ENCODE measurements at regions not wholly inside any gene's neighbourhood (a gene's known extent, or its start where the extent isn't known, plus 50 kb on each side); places are given as distances from the start of the nearest gene placed in this dataset.
"Not testable (repeated sequence)": the region's sequence is repeated elsewhere in the genome, so short reads cannot be mapped to it uniquely, and the experiment has no call there.

GRCh38 chr18:66136039-66136438 is 385.2 kb downstream of the CDH7 start:
- DNase-seq = no peak

DNA sequence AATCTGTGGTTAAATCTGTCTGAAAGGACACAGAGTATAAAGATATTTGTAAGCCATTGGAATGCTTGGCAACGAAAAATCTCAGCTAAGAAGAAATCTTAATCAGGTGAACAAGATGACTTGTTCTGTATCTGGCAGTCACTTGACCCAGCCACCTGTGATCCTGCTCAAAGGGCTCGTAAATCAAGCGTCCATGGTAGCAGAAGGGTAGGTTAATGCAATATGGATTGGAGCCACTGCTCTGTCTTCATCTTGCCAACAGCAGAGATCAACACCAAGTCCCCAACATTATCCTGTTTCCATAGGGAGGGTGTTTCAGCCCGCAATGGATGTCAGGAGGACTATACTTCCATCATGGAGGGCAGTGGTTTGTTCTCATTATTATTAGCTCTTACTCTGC is 378.4 kb downstream of the CDH7 start:
- DNase-seq = no peak

DNA sequence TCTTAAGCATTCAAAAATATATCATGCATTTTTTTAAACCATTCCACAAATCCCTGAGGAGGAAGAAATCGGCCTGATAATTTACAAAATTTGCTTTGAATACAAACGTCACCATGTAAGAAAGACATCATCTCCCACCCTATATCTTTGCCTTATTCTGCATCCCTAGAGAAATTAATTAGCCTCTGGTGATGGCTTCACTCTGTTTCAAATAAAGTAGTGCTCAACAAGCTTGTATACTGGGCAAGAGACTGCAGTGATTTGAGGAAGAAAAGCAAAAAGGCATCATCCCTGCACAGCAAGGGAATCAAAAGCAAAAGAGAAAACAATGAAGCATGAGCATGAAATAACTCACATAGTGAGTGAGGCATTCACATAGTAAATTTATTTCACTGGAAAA is 375.5 kb downstream of the CDH7 start:
- DNase-seq = no peak

- DNase-seq = no peak
Measured at GRCh38 chr18:66124394-66124793, 373.6 kb downstream of the CDH7 start.

- DNase-seq = no peak
Measured at GRCh38 chr18:66119347-66119746, 368.5 kb downstream of the CDH7 start.

GRCh38 chr18:66111018-66111417 is 360.2 kb downstream of the CDH7 start:
- no peak for DNase-seq

DNA sequence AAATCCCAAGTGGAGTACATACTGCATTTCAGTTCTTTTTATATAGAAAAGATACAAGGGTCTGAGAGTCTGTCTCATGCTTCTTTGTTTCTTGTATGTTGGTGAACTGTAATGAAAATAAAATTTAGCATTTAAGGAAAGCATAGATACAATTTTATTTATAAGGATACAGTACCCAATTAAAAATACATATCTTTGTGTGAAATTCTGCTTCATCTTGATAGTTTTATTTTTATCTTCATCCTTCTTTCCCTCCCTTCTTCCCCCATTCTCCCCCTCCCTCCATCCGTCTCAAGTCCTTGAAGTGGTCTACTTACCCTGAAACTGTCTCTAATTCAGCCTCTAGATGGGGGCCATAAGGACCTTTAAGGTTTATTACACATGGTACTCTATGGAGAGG is 359.8 kb downstream of the CDH7 start:
- no peak for DNase-seq

GRCh38 chr18:66109981-66110380 is 359.2 kb downstream of the CDH7 start:
- no peak for DNase-seq

DNA sequence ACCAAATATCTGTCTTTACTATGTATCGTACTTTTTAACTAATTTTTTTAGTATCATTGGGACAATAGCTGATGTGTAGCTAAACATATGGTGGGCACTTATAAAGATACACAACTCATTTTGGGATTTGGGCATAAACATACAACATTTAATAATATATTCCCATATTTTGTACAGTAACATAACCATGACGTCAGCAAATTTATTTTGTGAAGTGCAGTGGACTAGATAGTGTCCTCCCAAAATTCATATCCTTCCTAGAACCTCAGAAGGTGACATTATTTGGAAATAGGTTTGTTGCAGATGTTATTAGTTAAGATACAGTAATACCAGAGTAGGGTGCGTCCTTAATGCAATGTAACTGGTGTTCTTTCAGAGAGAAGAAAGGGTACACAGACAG is 356.7 kb downstream of the CDH7 start:
- DNase-seq = no peak

- no peak for DNase-seq
Measured at GRCh38 chr18:66105016-66105415, 354.2 kb downstream of the CDH7 start.

DNA sequence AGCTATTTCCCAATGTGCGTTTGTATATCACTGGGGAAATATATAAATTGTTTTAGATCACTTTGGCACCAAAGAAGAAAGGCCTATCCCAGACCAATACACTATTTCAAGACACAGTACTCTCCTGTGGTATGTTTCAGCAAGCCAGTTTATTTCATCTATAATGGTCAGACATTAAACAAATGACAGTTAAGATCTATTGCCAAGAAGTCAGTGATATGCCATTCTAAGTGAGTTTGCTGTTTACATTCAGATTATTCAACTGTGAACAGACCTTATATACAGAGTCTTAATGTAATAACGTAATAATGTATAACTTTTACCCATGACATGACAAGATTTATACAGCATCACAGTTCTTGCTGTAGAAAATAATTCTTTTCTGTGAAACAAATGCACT is 352.7 kb downstream of the CDH7 start:
- DNase-seq = no peak

- no peak for DNase-seq
Measured at GRCh38 chr18:66083078-66083477, 332.3 kb downstream of the CDH7 start.

DNA sequence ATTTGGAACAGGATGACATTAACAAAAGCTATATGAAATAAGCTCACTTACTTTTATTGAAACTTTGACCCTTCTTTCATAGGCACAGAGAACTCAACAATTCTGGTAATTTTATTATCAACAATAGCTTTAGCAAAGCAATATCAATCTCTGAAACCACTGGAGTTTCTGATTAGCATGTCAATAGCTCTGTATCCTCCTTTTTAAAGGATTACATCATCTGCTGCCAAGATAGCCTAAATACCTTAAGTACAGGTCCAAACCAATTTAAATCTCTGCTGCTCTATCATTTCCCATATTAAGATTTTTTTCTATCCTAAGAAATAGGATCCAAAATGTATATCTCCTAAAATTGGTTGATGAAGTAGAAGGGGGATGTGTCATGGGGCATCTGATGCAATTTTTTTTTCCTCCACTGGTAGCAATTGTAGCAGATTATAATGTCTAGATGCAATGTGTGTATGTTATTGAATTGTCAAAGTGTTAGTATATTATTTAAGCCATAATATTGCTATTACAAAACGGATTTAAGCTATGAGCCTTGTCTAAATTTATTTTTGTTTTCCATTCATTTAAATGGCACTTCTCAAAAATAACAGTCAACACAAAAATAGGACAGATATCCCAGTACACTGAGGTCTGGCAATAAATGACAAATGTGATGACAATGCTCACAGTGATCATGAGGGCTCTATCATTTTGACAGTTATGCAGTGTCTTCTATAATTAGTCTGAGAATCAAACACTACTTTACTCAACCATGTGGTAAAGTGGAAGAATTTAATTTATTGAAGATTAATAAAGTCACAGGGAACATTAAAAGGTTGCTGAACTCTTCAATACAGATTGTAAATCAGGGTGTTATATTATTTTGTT is 328.4 kb downstream of the CDH7 start:
- no peak for DNase-seq

- DNase-seq = no peak
Measured at GRCh38 chr18:66077066-66077465, 326.3 kb downstream of the CDH7 start.

DNA sequence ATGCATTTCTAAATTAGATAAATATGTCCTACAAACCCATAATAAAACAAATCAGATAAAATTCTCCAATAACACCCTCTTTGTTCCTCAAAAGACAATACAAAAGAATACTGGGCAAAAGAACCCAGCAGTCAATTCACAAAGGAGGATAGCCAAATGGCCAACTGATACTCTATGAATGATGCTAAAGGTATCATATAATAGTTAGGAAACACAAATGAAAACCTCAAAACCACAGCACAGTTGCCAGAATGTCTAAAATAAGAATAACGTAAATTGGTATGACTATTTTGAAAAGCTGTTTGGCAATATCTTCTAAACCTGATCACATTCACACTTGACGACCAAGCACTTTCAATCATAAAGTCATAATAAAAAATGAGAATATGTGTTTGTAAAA is 315.4 kb downstream of the CDH7 start:
- no peak for DNase-seq

DNA sequence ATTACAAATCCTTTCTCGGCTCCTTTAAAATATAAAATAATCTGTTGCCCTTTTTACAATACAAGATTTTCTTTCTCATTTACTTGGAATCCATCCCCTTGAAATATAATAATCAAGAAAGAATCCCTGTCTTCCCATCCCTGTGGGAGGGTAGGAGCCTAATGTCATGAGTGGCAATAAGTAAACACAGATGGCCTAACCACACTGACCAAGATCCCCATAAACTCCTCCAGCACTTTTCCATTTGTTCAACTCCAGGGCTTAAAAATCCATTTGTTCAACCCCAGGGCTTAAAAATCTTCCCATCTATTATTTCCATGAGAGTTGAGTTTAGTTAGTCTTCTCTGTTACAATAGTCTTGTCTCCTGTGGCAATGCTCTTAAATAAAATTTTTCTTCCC is 297.6 kb downstream of the CDH7 start:
- no peak for DNase-seq

- no peak for DNase-seq
Measured at GRCh38 chr18:66046032-66046602, 295.3 kb downstream of the CDH7 start.

GRCh38 chr18:66043009-66043408 is 292.2 kb downstream of the CDH7 start:
- DNase-seq = no peak

DNA sequence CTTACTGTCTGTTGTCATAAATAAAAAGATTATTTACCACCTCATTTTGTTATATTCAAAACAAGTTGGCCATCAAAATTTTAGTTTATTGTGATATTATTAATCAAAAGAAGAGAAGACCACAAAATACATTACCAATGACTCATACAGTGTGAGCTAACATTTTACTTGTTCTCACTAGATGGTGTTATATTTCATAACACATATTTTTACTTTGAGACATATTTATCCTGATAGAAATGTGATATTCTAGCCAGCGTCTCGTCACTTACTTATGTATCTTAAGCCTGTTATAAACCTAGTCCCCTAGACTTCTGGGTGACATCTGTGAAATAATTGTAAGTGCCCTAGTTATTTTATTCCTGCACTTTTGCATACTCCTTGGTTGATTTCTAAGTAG is 263.2 kb downstream of the CDH7 start:
- no peak for DNase-seq

GRCh38 chr18:66011916-66012315 is 261.1 kb downstream of the CDH7 start:
- DNase-seq = no peak

DNA sequence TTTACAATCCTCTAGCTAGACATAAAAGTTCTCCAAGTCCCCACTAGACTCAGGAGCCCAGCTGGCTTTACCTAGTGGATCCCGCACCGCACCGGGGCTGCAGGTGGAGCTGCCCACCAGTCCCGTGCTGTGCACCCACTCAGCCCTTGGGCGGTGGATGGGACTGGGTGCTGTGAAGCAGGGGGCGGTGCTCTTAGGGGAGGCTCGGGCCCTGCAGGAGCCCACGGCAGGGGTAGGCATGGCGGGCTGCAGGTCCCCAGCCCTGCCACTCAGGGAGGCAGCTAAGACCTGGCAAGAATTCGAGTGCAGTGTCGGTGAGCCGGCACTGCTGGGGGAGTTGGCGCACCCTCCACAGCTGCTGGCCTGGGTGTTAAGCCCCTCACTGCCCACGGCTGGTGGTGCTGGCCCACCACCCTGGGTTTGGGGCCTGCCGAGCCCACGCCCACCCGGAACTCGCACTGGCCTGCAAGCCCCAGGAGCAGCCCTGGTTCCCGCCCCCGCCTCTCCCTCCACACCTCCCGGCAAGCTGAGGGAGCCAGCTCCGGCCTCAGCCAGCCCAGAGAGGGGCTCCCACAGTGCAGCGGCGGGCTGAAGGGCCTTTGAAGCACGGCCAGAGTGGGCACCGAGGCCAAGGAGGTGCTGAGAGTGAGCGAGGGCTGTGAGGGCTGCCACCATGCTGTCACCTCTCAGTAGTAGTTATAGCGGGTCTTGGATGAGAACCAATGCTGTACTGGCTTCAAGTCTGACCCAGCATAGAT is 255.2 kb downstream of the CDH7 start:
- DNase-seq = no peak

GRCh38 chr18:65998971-65999700 is 248.3 kb downstream of the CDH7 start:
- DNase-seq = not testable (repeated sequence)

- no peak for DNase-seq
Measured at GRCh38 chr18:65995206-65995605, 244.4 kb downstream of the CDH7 start.

Measured in NCI-H1105 (cell line).